ENCODE measurements at regions not wholly inside any gene's neighbourhood (a gene's known extent, or its start where the extent isn't known, plus 50 kb on each side); places are given as distances from the start of the nearest gene placed in this dataset.
A peak's percentile ranks its signal among the peaks of the same experiment; 100 is the strongest.
"Not testable (repeated sequence)": the region's sequence is repeated elsewhere in the genome, so short reads cannot be mapped to it uniquely, and the experiment has no call there.

GRCh38 chr4:66229885-66230284, 559.6 kb upstream of the EPHA5 start:
- no peak for DNase-seq

GRCh38 chr4:66225539-66225938, 555.2 kb upstream of the EPHA5 start:
- DNase-seq, result no peak

GRCh38 chr4:66223068-66223703, 552.9 kb upstream of the EPHA5 start:
- DNase-seq, result no peak

GRCh38 chr4:66219401-66219800, 549.1 kb upstream of the EPHA5 start:
- DNase-seq, result no peak

DNA sequence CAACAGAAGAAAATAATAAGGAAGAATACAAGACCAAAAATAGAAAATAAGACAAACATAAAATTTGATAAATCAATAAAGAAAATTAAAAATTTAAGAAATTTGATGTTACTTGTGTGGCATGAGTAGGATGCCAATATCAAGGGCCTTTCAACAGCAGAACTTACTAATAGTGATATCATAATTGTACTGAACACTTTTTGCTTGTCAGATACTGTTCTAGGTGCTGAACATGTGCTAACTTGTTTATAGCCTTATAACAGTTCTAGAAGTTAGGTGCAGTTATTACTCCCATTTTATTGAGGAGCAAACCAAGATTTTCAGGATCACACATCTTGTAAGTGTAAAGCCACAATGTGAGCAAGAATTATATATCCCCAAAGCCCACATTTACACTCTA, 546.0 kb upstream of the EPHA5 start:
- no peak for DNase-seq

DNA sequence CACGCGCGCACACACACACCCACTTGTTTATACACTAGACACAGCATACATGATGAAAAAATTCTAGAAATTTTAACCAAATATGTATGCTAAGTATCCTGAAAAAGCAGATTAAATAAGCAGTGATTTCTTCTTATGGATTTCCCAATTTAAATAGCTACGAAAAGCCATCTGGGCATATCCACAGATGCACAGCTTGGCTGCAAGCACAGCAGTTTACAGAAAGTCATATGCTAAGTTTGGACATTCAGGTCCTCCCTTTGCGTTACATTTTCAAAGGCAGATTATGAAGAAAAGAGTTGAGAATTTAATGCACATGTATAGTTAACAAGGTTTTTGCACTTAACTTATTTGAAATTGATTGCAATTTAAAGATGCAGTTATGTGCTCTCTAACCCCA, 542.2 kb upstream of the EPHA5 start:
- DNase-seq, result no peak

DNA sequence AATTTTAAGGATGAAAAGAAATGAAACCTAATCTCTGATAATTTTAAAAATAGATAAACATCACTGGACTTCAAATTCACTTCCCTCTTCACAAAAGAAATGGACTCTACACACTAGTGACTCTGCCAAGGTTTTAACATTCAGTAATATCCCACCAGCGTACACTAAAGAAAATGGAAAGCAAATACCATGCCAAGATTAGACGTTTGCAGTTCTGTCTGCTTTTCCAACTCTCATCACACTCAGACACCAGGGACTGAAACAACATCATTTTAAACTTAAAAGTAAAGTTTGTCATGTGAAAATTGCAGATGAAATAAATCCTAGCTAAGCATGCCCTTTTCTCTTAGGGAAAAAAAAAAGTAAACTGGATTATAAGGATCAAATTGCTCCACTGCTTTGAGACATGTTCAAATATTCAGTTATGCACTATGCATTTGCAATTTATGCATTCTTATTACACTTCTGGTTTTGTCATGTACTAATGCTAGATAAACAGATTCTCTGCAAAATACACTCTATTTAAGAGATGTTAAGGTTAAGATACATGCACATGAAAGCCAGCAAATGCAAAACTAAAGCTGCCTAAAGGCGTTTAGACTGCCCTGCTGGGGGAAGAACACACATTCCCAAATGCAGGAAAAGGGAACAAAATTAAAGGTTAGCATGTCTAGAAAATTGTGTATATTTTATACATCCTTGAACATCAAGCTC, 534.4 kb upstream of the EPHA5 start:
- no peak for DNase-seq

DNA sequence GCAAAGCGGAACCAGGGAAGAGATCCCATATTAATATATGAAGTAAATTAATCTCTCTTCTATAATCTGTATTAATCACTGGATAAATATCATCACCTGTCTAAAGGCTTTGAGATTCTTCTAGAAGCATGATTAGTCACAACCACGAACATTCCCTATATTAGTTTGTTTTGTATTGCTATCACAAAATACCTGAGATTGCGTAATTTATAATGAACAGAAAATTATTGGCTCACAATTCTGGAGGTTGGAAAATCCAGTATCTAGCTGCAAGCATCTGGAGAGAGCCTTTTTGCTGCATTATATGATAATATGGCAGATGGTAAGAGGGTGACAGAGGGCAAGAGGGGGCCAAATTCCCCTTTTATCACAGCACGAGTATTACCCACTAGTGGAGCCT, 532.6 kb upstream of the EPHA5 start:
- no peak for DNase-seq

GRCh38 chr4:66197451-66197850, 527.2 kb upstream of the EPHA5 start:
- no peak for DNase-seq

GRCh38 chr4:66193487-66193886, 523.2 kb upstream of the EPHA5 start:
- no peak for DNase-seq

GRCh38 chr4:66187175-66187720, 517.0 kb upstream of the EPHA5 start:
- DNase-seq, result no peak

- no peak for DNase-seq
Observed at GRCh38 chr4:66186095-66186494, 515.8 kb upstream of the EPHA5 start.

GRCh38 chr4:66182636-66183035, 512.3 kb upstream of the EPHA5 start:
- DNase-seq, result peak; percentile 51

GRCh38 chr4:66178906-66179305, 508.6 kb upstream of the EPHA5 start:
- peak; percentile 45 for DNase-seq

- DNase-seq, result peak; percentile 13
Observed at GRCh38 chr4:66169341-66169740, 499.1 kb upstream of the EPHA5 start.

- no peak for DNase-seq
Observed at GRCh38 chr4:66164869-66165268, 494.6 kb upstream of the EPHA5 start.

DNA sequence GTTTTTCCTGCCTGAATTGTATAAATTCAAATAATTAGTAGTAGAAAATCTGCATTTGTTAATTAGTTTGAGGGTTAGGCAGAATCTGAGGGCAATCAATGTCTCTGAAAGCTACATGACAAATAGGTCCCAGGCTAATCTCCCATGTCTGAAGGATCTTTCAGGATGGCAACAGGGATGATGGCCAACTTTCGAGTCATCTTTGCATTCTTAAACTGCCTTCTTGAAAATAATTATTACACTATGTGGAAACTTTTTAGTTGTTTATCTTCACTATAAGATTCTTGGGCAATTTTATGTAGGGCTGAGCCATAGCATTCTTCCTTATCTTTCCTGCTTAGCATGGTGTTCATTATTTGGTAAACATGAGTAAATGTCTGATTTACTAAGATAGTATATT, 490.3 kb upstream of the EPHA5 start:
- DNase-seq, result peak; percentile 11

DNA sequence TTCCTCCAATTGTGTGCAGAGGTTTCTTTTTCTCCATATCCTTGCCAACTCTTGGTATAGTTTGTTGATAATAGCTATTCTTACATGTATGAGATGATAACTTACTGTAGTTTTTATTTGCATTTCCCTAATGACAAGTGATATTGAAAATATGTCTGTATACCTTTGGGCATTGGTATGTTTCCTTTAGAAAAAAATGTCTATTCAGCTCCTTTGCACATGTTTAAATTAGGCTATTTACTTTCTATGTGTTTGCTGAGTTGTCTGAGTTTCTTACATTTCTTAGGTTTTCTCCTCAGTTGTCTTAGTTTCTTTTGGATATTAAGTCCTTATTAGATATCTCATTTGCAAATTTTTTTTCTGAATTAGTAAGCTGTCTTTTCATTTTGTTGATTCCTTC, 487.3 kb upstream of the EPHA5 start:
- no peak for DNase-seq

DNA sequence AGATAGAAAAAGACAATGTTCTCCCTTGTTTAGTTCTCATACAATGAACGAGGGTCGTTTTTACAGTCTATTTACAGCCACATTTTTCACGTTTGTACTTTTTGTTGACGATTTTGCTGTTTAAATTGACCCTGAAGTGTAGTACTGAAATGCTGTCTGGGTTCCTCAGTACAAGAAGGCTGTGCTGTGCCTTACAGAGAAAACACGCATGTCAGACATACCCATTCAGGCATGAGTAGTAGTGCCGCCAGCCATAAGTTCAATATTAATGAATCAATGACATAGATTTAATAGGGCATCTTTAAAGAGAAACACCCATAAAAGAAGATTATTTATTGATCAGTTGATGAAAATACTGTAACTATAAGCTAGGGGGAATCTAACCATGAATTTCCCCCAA, 459.8 kb upstream of the EPHA5 start:
- no peak for DNase-seq

- no peak for DNase-seq
Observed at GRCh38 chr4:66123831-66124413, 453.6 kb upstream of the EPHA5 start.

GRCh38 chr4:66123190-66123589, 452.9 kb upstream of the EPHA5 start:
- DNase-seq, result peak; percentile 11

- DNase-seq, result not testable (repeated sequence)
Observed at GRCh38 chr4:66115231-66115630, 444.9 kb upstream of the EPHA5 start.

DNA sequence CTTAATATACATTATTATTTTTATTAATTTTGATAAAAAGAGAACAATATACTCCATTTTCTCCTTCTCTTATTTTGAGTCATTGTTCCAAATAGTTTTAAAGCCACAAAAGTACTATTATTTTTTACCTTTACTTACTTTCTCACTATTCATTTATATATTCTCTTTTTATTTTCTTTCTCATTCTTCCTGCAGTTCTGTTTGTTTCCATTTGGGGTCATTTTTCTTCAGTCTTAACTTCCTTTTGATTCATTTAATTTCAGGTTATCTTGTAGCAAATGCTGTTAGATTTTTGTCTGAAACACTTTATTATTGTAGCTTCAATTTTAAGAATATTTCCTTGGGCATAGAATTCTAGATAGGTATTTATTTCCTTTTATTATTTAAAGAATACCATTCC, 438.6 kb upstream of the EPHA5 start:
- DNase-seq, result no peak

DNA sequence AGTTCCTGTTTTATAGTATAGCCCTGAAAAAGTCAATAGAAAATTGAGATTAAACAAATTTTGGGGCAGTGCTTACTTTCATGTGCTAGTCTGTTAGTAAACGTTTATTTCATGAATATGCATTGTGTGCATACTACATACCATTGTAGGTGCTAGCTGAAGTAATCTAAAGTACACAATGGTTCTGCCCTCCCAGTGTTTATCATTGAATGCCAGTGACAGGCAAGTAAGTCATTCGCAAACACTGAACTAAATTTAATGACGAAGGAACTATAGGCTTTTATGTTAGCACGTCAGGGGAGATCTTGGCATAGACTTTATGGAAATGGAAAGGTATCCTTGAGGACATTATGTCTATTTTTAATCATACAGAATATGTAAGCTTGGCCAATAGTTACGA, 426.9 kb upstream of the EPHA5 start:
- DNase-seq, result no peak

Data from fibroblast of skin of right biceps (primary cell).